Aorta (tissue), 5 donors: ENCODE measurements at regions not wholly inside any gene's neighbourhood (a gene's known extent, or its start where the extent isn't known, plus 50 kb on each side); places are given as distances from the start of the nearest gene placed in this dataset.

Experiments used
- ATAC-seq: fragments of 200-7000 bp; cut with Tn5 transposase; one replicate; pipeline ENCODE4 v1.9.1; 2022; ENCODE audit warnings: moderate library complexity; ENCODE audit not compliant: low FRiP score
- DNase-seq, 2 donors: peaks; one replicate each; pipeline ENCODE4 v3.0.0-alpha.2; 2020
- H3K27ac ChIP-seq, 2 donors: one replicate each; pipeline ENCODE4 v1.5.1; 2013; ENCODE audit warnings: low read length in 2 of 2, mild to moderate bottlenecking in 2 of 2, moderate library complexity in 2 of 2, control low read depth in 1 of 2, inconsistent platforms in 1 of 2, low read depth in 1 of 2
- H3K27me3 ChIP-seq, 2 donors: one replicate each; pipeline ENCODE4 v1.6.1; 2013; ENCODE audit warnings: control low read depth in 1 of 2, low read length in 1 of 2, mild to moderate bottlenecking in 1 of 2, moderate library complexity in 1 of 2; ENCODE audit not compliant: insufficient read depth in 2 of 2, control insufficient read depth in 1 of 2
- H3K36me3 ChIP-seq, 2 donors: one replicate each; pipeline ENCODE4 v1.6.1; 2013; ENCODE audit warnings: control low read depth in 1 of 2, low read length in 1 of 2, mild to moderate bottlenecking in 1 of 2; ENCODE audit not compliant: insufficient read depth in 2 of 2, control insufficient read depth in 1 of 2
- H3K4me1 ChIP-seq, 2 donors: one replicate each; pipeline ENCODE4 v1.6.1; 2013; ENCODE audit warnings: low read length in 2 of 2, control low read depth in 1 of 2, mild to moderate bottlenecking in 1 of 2, moderate library complexity in 1 of 2; ENCODE audit not compliant: insufficient read depth in 2 of 2, control insufficient read depth in 1 of 2
- H3K4me3 ChIP-seq, 2 donors: one replicate each; pipeline ENCODE4 v1.5.1; 2013; ENCODE audit warnings: low read length in 2 of 2, control low read depth in 1 of 2, mild to moderate bottlenecking in 1 of 2
- H3K9me3 ChIP-seq: one replicate; pipeline ENCODE4 v1.6.1; 2013; ENCODE audit warnings: mild to moderate bottlenecking, low read length; ENCODE audit not compliant: control insufficient read depth
- WGBS, 2 donors: extraction: QIAGEN DNeasy Blood & Tissue Kit; methylation state at CpG; one replicate each; pipeline ENCODE4 v1.1.7; 2013; 5-methylcytosine and 5-hydroxymethylcytosine counted together
- intact Hi-C, 2 donors: fragments of 100-400 bp; cut with DNase I; formaldehyde crosslinking; loops; one replicate each; pipeline versions ENCODE4 v1.14.2 to v1.15.0; 2022
- donor health status: healthy with polysubstance abuse.
- donor health status: Bipolar disorder and iron deficiency.
- donor health status: DM: no; HTN: no; CAD: no.
- donor health status: DM: no; HTN: no; CAD: no.
- donor health status: DM: yes; HTN: yes; CAD: no.

DNA sequence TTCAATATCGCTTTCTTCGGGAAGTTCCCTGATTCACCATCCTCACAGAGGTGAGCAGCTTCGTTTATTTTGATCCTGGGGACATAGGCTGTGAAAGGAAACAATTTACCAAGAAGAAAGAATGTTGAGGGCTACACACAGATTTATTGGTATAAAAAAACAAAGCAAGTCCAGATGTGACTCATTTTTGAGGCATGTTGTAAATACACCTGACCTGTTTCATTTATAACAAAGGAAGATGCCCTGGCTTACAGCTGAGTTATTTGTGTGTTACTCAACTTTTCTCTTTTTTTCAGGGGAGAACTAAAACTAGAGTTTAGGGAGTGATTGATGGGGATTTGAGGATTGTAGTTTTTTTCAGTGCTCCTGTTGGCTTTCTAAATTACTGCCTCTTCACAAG lies 489.5 kb downstream of the CBLN4 start:
- intact Hi-C loops, result no loop called here
- H3K4me1 ChIP-seq, result no peaks in the 10 kb centered on the region
- H3K27ac ChIP-seq, result no peak overlapping the region
- WGBS, 2 donors, result 90% methylated on average over 3 of the region's 3 CpGs
- ATAC-seq (no peak), DNase-seq (no peak)
- no peaks in the 10 kb centered on the region for H3K27me3 ChIP-seq
- no peak overlapping the region for H3K4me3 ChIP-seq
- H3K9me3 ChIP-seq, result no peaks in the 10 kb centered on the region
- no peaks in the 10 kb centered on the region for H3K36me3 ChIP-seq

DNA sequence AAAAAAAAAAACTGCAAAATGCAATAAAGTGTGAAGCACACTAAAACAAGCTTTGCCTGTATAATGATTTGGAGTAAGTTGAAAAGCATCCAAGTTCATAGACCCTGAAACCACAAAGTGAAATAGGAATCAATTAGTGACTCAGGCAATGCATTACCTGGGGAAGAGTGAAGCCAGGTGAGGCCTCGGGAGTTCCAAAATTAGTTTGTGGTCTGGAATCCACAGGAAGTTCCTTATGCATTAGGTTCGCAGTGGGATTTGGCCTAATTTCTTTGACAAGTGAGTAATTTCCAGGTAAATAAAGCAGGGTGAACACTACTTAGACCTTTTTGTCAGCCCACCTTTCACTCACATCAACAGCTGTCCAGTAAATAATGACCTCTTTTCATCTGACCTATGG lies 490.8 kb downstream of the CBLN4 start:
- 88 to 90% methylated on average over 2 of the region's 2 CpGs for WGBS, 2 donors
- no peaks in the 10 kb centered on the region for H3K27me3 ChIP-seq
- no peaks in the 10 kb centered on the region for H3K36me3 ChIP-seq
- intact Hi-C loops, result no loop called here
- ATAC-seq, result no peak
- DNase-seq, result no peak
- H3K4me1 ChIP-seq, result no peaks in the 10 kb centered on the region
- H3K9me3 ChIP-seq, result no peaks in the 10 kb centered on the region
- no peak overlapping the region for H3K4me3 ChIP-seq
- H3K27ac ChIP-seq, result no peak overlapping the region

DNA sequence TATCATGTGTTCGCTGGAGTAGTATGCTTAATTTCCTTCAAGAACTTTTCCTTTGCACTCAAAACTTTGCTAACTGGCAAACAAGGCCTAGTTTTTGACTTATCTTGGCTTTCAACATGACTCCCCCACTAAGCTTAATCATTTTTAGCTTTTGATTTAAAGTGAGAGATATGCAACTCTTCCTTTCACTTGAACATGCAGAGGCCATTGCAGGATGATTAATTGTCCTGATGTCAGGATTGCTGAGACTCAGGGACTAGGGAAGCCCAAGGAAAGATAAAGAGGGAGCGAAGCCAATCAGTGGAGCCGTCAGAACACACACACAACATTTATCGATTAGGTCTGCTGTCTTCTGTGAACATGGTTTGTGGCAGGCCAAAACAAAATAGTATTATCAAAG lies 491.4 kb downstream of the CBLN4 start:
- Histone ChIP-seq H3K4me3 (no peak overlapping the region), H3K27ac (no peak overlapping the region), H3K36me3 (no peaks in the 10 kb centered on the region), H3K9me3 (no peaks in the 10 kb centered on the region), H3K27me3 (no peaks in the 10 kb centered on the region), H3K4me1 (no peaks in the 10 kb centered on the region)
- ATAC-seq (no peak), DNase-seq (no peak)
- 67 to 69% methylated on average over 4 of the region's 4 CpGs for WGBS, 2 donors
- intact Hi-C loops, result no loop called here

DNA sequence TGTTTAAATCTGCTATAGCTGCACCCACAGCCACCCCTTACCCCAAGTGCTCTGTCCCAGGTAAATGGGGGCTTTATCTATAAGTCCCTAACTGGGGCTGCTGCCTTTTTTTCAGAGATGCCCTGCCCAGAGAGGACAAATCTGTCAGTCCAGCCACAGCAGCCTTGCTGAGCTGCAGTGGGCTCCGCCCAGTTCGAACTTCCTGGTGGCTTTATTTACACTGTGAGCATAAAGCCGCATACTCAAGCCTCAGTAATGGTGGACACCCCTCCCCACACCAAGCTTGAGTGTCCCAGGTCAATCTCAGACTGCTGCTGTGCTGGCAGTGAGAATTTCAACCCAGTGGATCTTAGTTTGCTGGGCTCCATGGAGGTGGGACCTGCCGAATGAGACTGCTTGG lies 505.2 kb downstream of the CBLN4 start:
- Histone ChIP-seq H3K36me3 (no peaks in the 10 kb centered on the region), H3K9me3 (no peaks in the 10 kb centered on the region), H3K4me3 (no peak overlapping the region), H3K4me1 (no peaks in the 10 kb centered on the region), H3K27me3 (no peaks in the 10 kb centered on the region), H3K27ac (no peak overlapping the region)
- intact Hi-C loops, result no loop called here
- 75 to 85% methylated on average over 4 of the region's 4 CpGs for WGBS, 2 donors
- ATAC-seq (no peak), DNase-seq (no peak)

DNA sequence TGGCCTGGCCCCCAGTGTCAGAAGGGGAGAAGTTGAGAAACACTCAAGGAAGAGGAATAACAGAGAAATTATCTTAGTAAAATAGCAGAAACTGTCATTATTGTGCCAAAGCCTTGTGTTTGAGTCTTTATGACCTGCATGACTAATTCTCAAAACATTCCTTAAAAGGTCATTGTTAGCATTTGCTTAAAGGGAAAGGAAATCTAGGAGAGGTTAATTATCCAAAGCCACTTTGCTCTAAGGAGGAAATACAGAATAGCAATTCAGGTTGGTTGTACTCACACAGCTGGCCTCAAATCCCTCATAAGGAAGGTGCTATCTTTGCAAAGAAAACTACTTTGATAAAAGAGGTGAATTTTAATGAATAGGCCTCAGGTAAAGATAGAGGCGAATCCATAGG lies 516.7 kb downstream of the CBLN4 start:
- ATAC-seq, result no peak
- Histone ChIP-seq H3K36me3 (no peaks in the 10 kb centered on the region), H3K4me3 (no peak overlapping the region), H3K27ac (no peak overlapping the region), H3K9me3 (peaks cover 1% of the 10 kb centered on the region), H3K4me1 (no peaks in the 10 kb centered on the region), H3K27me3 (no peaks in the 10 kb centered on the region)
- WGBS, 2 donors, result 92 to 100% methylated on average over 1 of the region's 1 CpG
- DNase-seq, result no peak
- intact Hi-C loops, result no loop called here

DNA sequence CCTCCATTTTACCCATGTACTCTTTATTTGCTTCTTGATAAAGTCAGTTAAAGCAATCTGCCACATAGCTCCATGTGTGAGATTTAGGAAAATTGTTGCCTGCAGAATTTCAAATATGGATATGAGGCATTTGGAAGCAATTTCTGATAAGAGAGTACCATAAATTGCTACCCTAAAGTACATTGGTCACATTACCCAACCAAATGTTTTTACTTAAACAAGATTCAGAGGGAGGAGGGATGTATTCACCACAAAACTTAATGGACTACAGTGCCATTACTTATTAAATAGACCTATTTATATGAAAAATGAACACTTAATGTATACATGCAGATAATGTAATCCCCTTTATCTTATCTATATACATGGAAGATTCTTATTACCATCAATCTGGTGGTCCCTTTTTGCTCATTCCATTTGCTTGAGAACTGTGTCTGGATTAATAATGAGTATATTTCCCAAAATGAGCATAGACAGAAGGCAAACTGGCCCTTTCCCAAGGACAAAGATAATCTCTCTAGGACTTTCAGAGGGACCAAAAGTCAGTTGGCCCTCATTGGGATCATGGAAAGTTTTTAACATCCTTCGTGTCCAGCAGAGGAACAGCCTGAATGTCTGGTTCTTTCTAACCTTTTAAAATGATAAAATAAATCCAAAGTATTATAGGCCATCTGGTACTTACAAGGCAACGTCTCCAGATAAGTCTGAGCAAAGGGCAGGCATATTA lies 526.4 kb downstream of the CBLN4 start:
- H3K9me3 ChIP-seq, result no peaks in the 10 kb centered on the region
- ATAC-seq, result no peak
- H3K27me3 ChIP-seq, result no peaks in the 10 kb centered on the region
- intact Hi-C loops, result no loop called here
- H3K4me3 ChIP-seq, result no peak overlapping the region
- DNase-seq, result no peak
- H3K4me1 ChIP-seq, result no peaks in the 10 kb centered on the region
- 44 to 54% methylated on average over 2 of the region's 2 CpGs for WGBS, 2 donors
- no peaks in the 10 kb centered on the region for H3K36me3 ChIP-seq
- no peak overlapping the region for H3K27ac ChIP-seq

DNA sequence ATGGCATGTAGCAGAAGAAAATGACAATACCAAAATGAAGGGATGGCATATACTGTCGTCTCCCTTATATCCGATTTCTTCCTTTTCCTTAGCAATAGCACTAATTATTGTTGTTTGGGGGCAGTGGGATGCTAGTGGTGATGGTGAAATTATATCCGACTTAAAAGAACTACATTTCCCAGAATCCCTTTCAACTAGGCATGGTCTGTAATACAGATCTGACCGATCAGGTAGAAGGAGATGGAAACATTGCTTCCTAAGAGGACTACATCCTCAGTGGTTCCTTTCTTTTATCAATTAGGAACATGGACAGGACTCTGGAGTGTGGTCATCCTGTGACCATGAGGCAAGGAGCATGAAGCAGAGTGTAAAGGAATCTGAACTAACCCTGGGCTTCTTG lies 532.6 kb downstream of the CBLN4 start:
- Histone ChIP-seq H3K36me3 (no peaks in the 10 kb centered on the region), H3K4me1 (no peaks in the 10 kb centered on the region), H3K27ac (no peak overlapping the region), H3K27me3 (no peaks in the 10 kb centered on the region), H3K4me3 (no peak overlapping the region), H3K9me3 (peaks cover 2% of the 10 kb centered on the region)
- ATAC-seq, result no peak
- no peak for DNase-seq
- intact Hi-C loops, result no loop called here
- WGBS, 2 donors, result 69 to 74% methylated on average over 4 of the region's 4 CpGs

DNA sequence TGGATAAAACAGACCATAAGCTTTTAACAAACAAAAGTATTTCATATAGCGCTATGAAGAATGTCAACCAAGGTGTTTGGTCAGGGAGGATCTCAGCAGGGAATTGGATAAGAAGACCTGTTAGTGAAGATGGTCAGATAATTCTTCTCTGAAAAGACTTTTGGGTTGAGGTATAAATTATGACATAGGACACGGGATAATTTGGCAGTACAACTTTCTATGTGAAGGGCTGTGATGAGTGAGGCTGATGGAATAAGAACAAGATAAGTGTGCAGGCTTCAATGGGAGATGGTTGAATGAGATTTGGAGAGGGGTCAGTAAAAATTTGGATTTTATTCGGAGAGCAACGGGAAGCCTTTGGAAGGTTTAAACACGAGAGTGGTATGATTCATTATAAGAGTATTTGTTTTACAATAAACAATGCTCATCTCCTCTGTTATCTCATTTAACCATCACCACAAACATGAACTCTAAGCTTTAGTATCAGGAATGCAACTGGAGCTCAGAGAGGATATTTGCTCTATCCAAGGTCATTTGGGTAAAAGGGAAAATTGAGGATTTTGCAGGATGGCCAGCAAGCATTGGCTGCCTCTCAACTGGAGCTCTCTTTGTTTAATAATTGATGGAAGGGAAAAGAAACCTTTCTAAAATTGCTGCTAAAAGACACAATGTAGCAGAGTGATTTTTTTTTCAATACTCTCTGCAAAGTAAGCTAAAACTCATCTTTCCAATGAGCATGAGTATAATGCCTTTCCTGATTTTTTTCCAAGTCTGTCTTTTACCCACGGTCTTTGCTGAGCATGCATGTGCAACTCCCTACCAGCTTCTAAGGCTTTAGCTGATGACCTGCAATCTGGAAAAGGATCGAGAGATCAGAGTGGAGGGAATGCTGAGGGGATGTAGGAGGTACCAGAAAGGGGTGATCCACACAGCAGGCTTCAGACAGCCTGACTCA lies 534.0 kb downstream of the CBLN4 start:
- Histone ChIP-seq H3K4me3 (no peak overlapping the region), H3K4me1 (no peaks in the 10 kb centered on the region), H3K27me3 (peaks cover 0 to 2% of the 10 kb centered on the region in 2 donors), H3K9me3 (peaks cover 2% of the 10 kb centered on the region), H3K36me3 (no peaks in the 10 kb centered on the region), H3K27ac (no peak overlapping the region)
- intact Hi-C loops, result no loop called here
- ATAC-seq (no peak), DNase-seq (no peak)
- WGBS, 2 donors, result 66 to 67% methylated on average over 7 of the region's 7 CpGs

DNA sequence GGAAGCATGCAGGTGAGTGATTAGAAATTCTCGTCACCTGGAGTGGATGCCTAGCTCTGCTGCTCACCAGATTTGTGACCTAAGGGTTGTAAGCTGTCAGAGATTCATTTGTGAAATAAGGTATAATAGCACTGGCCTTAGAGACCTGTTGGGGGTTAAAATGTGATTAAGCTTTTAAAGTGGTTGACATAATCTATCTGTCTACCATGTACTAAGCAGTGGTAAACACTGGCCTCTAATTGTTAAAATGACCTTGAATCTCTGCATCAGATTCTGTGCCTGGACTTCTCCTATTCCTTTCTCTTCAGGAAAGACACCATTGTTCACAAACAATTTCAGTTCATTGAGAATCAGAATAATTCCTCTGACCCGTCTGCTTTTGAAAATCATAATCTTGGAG lies 536.2 kb downstream of the CBLN4 start:
- H3K27ac ChIP-seq, result no peak overlapping the region
- DNase-seq, result no peak
- 88 to 92% methylated on average over 2 of the region's 2 CpGs for WGBS, 2 donors
- no peaks in the 10 kb centered on the region for H3K4me1 ChIP-seq
- no peaks in the 10 kb centered on the region for H3K36me3 ChIP-seq
- no peak for ATAC-seq
- no peak overlapping the region for H3K4me3 ChIP-seq
- peaks cover 2% of the 10 kb centered on the region for H3K9me3 ChIP-seq
- peaks cover 0 to 2% of the 10 kb centered on the region in 2 donors for H3K27me3 ChIP-seq
- intact Hi-C loops, result no loop called here
